Spleen (tissue), 11 donors: ENCODE measurements at regions not wholly inside any gene's neighbourhood (a gene's known extent, or its start where the extent isn't known, plus 50 kb on each side); places are given as distances from the start of the nearest gene placed in this dataset.
A peak's percentile ranks its signal among the peaks of the same experiment; 100 is the strongest.

ENCODE experiments used
- DNase-seq: peaks from one replicate; pipeline ENCODE4 v3.0.0-alpha.2; 2020
- H3K27ac ChIP-seq, 8 donors: fragments of 200-600 bp; sonication (generic) in 7 of 8; 1 replicate in 4 of 8; 2 replicates in 4 of 8; pipeline versions ENCODE4 v1.5.0 to v1.8.0; 2016 to 2021; ENCODE audit warnings: inconsistent platforms in 4 of 8, mild to moderate bottlenecking in 4 of 8, moderate library complexity in 1 of 8
- H3K27me3 ChIP-seq, 7 donors: fragments of 200-600 bp; sonication (generic) in 6 of 7; replicated peaks in 1 of 7; 1 replicate in 4 of 7; 2 replicates in 3 of 7; pipeline versions ENCODE4 v1.5.0 to v1.8.0; 2016 to 2021; ENCODE audit warnings: inconsistent platforms in 3 of 7, mild to moderate bottlenecking in 1 of 7
- H3K36me3 ChIP-seq, 6 donors: fragments of 200-600 bp; sonication (generic) in 5 of 6; 1 replicate in 4 of 6; 2 replicates in 2 of 6; pipeline versions ENCODE4 v1.5.0 to v1.8.0; 2016 to 2021; ENCODE audit warnings: inconsistent platforms in 2 of 6
- H3K4me1 ChIP-seq, 6 donors: fragments of 200-600 bp; sonication (generic) in 5 of 6; 1 replicate in 3 of 6; 2 replicates in 3 of 6; pipeline versions ENCODE4 v1.5.0 to v1.8.0; 2016 to 2021; ENCODE audit warnings: inconsistent platforms in 3 of 6
- H3K4me3 ChIP-seq, 8 donors: fragments of 200-600 bp; sonication (generic) in 7 of 8; 1 replicate in 4 of 8; 2 replicates in 4 of 8; pipeline versions ENCODE4 v1.5.0 to v1.8.0; 2016 to 2021; ENCODE audit warnings: inconsistent platforms in 4 of 8, mild to moderate bottlenecking in 4 of 8, moderate library complexity in 2 of 8
- H3K9me3 ChIP-seq, 8 donors: fragments of 200-600 bp; sonication (generic) in 7 of 8; 1 replicate in 4 of 8; 2 replicates in 4 of 8; pipeline versions ENCODE4 v1.5.0 to v1.8.0; 2016 to 2021; ENCODE audit warnings: inconsistent platforms in 4 of 8
- POLR2A ChIP-seq, 3 donors: fragments of 450-650 bp; IDR thresholded peaks; one replicate each; pipeline ENCODE4 v1.5.1; 2017; ENCODE audit warnings: antibody characterized with exemption in 3 of 3, mild to moderate bottlenecking in 1 of 3
- POLR2AphosphoS5 ChIP-seq, 3 donors: sonication (generic); formaldehyde crosslinking; IDR thresholded peaks; one replicate each; pipeline ENCODE4 v1.5.1; 2017; ENCODE audit warnings: antibody characterized with exemption in 3 of 3
- WGBS, 5 donors: extraction: QIAGEN DNeasy Blood & Tissue Kit in 3 of 5; methylation state at CpG; one replicate each; pipeline versions ENCODE4 v1.1.5 to v1.1.7; 2013 to 2018; 5-methylcytosine and 5-hydroxymethylcytosine counted together
- intact Hi-C: fragments of 100-400 bp; cut with DNase I; formaldehyde crosslinking; loops from one replicate; pipeline ENCODE4 v1.15.0; 2023; ENCODE audit warnings: low total_unique reads
- TF ChIP-seq, protein P1 (sequence below), 11 experiments: fragments of 200-600 bp in 7 of 11; fragments of 450-650 bp in 4 of 11; sonication (generic) in 4 of 11; IDR thresholded peaks in 8 of 11; conservative IDR thresholded peaks in 3 of 11; 1 replicate in 7 of 11; 2 replicates in 4 of 11; pipeline versions ENCODE4 v1.4.0 to v1.8.0; 2016 to 2021; ENCODE audit warnings: antibody characterized with exemption in 11 of 11, inconsistent platforms in 4 of 11, mild to moderate bottlenecking in 1 of 11
- donor health status: healthy with polysubstance abuse.
- donor health status: DM: no; HTN: no; CAD: no; lungs with moderate emphysema.
- donor health status: DM: no; HTN: no; CAD: no.
- donor health status: Bipolar disorder and iron deficiency.
- donor health status: healthy.
- donor health status: DM: no; HTN: no; CAD: no.
- donor health status: DM: yes; HTN: yes; CAD: no.

DNA sequence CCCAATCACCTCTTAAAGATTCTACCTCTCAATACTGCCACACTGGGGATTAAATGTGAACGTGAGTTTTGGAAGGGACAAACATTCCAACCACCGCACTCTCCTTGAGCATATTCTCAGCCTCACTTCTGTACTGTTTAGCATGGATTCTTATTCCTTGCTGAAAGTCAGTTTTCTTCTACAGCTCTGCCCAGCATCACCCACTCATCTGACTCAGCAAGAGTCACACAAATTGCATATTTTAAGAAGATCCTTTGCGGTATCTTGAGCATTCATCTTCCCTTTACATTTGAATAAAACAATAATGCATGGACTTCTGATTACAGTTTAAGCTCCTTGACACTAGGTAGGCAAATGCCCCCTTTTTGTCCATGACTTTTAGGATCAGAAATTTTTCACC is 251.6 kb upstream of the MKLN1 start:
- intact Hi-C loops: loop anchor here (10.0 kb wide), 1 partner anchor 349 kb away; no protein-coding TSS in a partner anchor
- no peaks in the 10 kb centered on the region for H3K27me3 ChIP-seq
- TF ChIP-seq POLR2A (IDR thresholded peaks at IDR 0.05) (no peak), POLR2AphosphoS5 (IDR thresholded peaks at IDR 0.05) (no peak)
- TF ChIP-seq, protein P1, sequence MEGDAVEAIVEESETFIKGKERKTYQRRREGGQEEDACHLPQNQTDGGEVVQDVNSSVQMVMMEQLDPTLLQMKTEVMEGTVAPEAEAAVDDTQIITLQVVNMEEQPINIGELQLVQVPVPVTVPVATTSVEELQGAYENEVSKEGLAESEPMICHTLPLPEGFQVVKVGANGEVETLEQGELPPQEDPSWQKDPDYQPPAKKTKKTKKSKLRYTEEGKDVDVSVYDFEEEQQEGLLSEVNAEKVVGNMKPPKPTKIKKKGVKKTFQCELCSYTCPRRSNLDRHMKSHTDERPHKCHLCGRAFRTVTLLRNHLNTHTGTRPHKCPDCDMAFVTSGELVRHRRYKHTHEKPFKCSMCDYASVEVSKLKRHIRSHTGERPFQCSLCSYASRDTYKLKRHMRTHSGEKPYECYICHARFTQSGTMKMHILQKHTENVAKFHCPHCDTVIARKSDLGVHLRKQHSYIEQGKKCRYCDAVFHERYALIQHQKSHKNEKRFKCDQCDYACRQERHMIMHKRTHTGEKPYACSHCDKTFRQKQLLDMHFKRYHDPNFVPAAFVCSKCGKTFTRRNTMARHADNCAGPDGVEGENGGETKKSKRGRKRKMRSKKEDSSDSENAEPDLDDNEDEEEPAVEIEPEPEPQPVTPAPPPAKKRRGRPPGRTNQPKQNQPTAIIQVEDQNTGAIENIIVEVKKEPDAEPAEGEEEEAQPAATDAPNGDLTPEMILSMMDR (IDR thresholded peaks at IDR 0.05 in 8 of 11, conservative IDR thresholded peaks at IDR 0.05 in 3 of 11): no peak
- H3K36me3 ChIP-seq: peaks cover 0 to 56% (median 6%) of the 10 kb centered on the region in 6 donors
- DNase-seq: no peak
- no peaks in the 10 kb centered on the region for H3K9me3 ChIP-seq
- H3K4me1 ChIP-seq: peaks cover 22 to 99% (median 74%) of the 10 kb centered on the region in 6 donors
- 86 to 93% (median 88%) methylated on average over 3 of the region's 3 CpGs for WGBS, 5 donors
- H3K4me3 ChIP-seq: no peak overlapping the region
- H3K27ac ChIP-seq: peak overlapping the region in 2 of 8 donors; percentile 12 to 32

DNA sequence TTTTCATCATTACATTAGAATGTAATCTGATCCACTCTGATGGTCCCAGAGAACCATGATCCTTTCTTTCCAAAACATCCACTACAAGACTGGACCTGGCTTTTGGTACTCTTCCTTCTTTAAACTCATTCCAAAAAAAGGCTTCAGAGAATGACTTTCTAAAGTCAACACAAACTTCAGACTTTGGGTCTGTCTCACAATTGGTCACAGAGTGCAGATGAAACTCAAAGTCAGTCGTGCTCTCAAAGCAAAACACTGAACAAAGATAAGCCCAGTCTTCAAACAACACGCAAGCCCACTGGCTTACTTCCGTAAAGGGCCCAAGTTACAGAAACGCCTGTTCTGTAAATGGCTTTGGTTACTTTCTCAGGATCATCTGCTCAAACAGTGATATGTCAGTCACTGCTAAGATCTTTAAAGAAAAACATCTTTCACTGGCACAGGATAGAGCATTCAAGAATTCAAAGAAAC is 250.9 kb upstream of the MKLN1 start:
- Histone ChIP-seq H3K27me3 (no peaks in the 10 kb centered on the region), H3K27ac (peak overlapping the region in 2 of 8 donors; percentile 3 to 15), H3K4me1 (peaks cover 18 to 100% (median 72%) of the 10 kb centered on the region in 6 donors), H3K4me3 (no peak overlapping the region), H3K36me3 (peaks cover 0 to 56% (median 6%) of the 10 kb centered on the region in 6 donors), H3K9me3 (no peaks in the 10 kb centered on the region)
- TF ChIP-seq, protein P1 (IDR thresholded peaks at IDR 0.05 in 8 of 11, conservative IDR thresholded peaks at IDR 0.05 in 3 of 11): no peak
- TF ChIP-seq POLR2AphosphoS5 (IDR thresholded peaks at IDR 0.05): peak in 1 of 3 donors; percentile 15
- WGBS, 5 donors: 72 to 87% (median 82%) methylated on average over 4 of the region's 4 CpGs
- no peak for DNase-seq
- intact Hi-C loops: loop anchor here (10.0 kb wide), 1 partner anchor 348 kb away; no protein-coding TSS in a partner anchor

- no peak for DNase-seq
- Histone ChIP-seq H3K36me3 (peaks cover 0 to 61% (median 6%) of the 10 kb centered on the region in 6 donors), H3K27ac (peak overlapping the region in 1 of 8 donors; percentile 26), H3K27me3 (no peaks in the 10 kb centered on the region), H3K4me3 (no peak overlapping the region), H3K4me1 (peaks cover 8 to 100% (median 72%) of the 10 kb centered on the region in 6 donors), H3K9me3 (no peaks in the 10 kb centered on the region)
- TF ChIP-seq POLR2AphosphoS5 (IDR thresholded peaks at IDR 0.05) (peak in 1 of 3 donors; percentile 6), POLR2A (IDR thresholded peaks at IDR 0.05) (no peak)
- WGBS, 5 donors: 66 to 84% (median 78%) methylated on average over 4 of the region's 4 CpGs
- intact Hi-C loops: loop anchor here (10.0 kb wide), 1 partner anchor 347 kb away; no protein-coding TSS in a partner anchor
Observed at GRCh38 chr7:131077735-131078134, 249.9 kb upstream of the MKLN1 start.

DNA sequence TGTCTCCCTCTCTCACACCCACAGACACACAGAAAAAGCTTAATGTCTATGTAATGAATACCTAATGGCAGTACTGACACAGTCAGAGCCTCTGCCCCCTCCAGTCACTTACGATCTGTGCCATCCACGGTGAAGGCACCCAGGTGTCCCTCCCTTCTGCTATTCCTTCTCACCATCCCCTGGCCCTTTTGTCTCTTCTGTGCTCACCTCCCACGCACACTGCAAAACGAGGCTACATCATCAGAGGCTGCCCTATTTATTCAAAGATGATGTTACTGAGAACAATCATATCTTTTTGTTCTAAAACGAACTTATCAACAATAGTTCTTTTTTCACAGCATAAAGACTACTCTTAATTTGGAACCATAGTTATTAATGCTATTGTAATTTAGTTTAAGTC is 246.9 kb upstream of the MKLN1 start:
- Histone ChIP-seq H3K36me3 (peaks cover 0 to 39% (median 1%) of the 10 kb centered on the region in 6 donors), H3K27me3 (no peaks in the 10 kb centered on the region), H3K27ac (no peak overlapping the region), H3K4me1 (peaks cover 12 to 99% (median 61%) of the 10 kb centered on the region in 6 donors), H3K4me3 (no peak overlapping the region), H3K9me3 (no peaks in the 10 kb centered on the region)
- intact Hi-C loops: no loop called here
- DNase-seq: no peak
- WGBS, 5 donors: 78 to 88% (median 85%) methylated on average over 5 of the region's 5 CpGs
- TF ChIP-seq POLR2AphosphoS5 (IDR thresholded peaks at IDR 0.05) (no peak), POLR2A (IDR thresholded peaks at IDR 0.05) (no peak)
- TF ChIP-seq, protein P1 (IDR thresholded peaks at IDR 0.05 in 8 of 11, conservative IDR thresholded peaks at IDR 0.05 in 3 of 11): no peak
